EH (cell line): ENCODE measurements at regions not wholly inside any gene's neighbourhood (a gene's known extent, or its start where the extent isn't known, plus 50 kb on each side); places are given as distances from the start of the nearest gene placed in this dataset.

Experiments
- DNase-seq: peaks from one replicate; pipeline ENCODE4 v3.0.0-alpha.2; 2015; ENCODE audit warnings: low read depth

DNA sequence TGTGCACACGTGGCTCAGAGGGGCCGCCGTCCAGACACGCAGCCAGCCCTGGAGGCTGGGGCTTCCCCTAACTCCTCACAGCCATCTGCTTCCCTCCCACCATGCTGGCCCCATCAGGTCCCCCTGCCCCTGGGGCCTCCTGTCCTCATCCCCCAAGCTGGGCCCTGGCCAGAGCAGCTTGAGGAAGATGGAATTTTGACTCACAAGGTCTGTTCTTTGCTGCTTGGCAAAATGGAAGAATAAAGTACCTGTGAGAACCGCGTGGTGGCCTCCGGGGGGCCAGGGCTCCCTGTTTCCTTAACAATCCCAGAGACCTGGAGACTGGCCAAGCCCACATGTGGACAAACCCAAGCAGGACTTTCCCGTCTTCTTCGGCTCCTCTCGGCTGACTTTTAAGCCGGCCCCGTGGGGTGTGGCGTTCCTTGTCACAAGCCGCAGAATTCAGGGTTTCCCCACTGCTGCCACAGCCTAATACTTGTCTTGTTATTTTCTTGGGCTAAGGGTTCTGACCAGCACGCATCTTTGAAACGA, 872.8 kb downstream of the BRD1 start:
- no peak for DNase-seq

DNA sequence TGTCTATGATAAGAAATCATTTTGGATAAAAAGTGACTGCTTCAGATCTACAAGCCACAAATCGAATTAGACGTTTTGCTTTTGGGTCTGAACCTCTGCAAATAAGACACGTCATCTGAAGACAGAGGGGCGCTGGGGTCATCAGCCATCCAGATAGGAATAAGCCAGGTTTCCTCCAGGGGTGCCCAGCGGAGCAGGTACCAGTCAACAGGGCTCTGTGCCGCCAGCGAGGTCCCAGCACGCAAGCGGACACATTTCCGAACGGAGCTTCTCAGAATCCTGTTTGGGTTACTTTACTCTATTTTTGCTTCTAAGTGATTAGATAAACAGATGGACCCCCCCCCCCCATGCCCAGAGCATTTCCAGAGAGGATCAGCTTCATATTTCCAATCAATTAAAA, 873.8 kb downstream of the BRD1 start:
- no peak for DNase-seq

DNA sequence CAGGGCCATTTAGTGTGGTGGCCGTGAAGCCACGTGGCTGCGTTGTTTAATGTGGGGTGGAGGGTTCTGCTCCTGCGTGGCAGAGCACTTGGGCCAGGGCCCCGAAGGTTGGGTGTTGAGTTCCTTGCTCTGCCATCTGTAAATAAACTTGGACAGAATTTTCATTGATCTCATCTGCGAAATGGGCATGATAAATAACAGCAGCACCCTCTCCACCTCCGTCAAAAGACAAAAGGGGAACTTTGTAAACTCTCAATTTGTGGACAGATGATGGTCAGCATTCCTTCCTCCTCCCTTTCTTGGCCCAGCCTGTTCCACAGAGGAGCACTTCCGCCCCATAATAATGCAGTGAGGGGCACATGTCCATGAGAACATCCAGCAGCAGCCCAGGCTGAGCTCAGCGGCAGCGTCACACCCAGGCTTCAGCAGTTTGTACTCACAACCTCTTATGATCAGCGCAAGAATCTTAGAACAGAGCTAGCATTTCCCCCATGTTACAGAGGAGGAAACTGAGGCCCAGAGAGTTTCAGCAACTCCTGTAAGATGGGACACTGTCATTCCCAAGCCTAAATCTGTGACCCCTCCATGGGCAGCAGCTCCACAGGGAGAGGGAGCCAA, 874.5 kb downstream of the BRD1 start:
- no peak for DNase-seq

DNA sequence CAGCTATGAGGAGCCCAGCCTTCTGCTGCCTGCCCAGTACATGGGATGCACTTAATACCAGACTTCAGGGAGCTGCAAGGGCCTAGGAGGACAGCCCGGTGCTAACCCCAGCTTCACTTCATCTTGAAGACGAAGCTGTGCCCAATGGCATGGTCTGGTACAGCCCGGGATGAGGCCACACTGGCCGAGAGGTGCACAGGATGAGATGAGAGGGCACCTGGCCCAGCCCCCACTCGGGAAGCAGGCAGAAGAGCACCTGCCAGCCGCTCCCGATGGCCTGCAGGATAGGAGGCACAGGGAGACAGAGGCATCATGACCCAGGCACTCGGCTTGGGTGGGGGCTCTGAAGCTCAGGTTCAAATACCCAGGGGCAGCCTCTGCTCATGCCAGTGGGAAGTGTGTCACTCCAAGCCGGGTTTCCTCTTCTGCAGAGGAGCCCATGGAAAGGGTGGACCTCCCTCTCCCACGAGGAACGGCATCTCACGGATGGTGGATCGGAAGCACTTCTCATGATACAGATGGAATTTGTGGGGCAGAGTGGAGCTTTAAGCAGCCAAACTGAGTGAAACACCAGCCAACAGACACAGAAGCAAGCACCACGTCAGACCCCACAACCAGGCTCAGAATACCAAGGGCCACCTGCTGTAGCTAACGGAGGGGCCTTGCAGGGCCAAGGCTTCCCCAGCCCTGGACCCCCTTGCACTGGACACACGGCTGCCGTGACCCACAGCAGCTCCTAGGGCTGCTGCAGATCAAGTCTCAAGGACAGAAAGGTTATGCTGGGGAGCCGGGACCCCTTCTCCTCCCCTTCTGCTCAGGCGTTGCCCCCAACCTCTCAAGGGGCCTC, 875.2 kb downstream of the BRD1 start:
- DNase-seq, result no peak

DNA sequence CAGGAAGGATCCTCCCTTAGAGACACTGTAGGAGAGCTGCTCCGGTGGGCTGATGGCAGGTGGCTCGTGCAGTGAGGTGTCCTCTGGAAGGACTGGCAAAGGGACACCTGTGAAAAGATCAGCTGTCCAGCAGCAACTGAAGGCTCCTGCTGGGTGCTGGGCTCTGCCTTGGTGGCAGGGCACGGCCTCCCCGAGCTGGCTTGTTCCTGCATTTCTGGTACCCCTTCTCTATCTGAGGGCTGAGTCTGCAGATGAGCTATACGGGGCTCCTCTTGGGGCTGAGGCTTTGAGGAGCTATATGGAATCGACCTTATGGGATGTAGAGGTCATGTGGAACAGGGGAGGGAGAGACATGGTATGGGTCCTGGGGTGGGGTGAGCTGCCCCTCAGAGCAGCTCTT, 875.8 kb downstream of the BRD1 start:
- DNase-seq, result no peak

DNA sequence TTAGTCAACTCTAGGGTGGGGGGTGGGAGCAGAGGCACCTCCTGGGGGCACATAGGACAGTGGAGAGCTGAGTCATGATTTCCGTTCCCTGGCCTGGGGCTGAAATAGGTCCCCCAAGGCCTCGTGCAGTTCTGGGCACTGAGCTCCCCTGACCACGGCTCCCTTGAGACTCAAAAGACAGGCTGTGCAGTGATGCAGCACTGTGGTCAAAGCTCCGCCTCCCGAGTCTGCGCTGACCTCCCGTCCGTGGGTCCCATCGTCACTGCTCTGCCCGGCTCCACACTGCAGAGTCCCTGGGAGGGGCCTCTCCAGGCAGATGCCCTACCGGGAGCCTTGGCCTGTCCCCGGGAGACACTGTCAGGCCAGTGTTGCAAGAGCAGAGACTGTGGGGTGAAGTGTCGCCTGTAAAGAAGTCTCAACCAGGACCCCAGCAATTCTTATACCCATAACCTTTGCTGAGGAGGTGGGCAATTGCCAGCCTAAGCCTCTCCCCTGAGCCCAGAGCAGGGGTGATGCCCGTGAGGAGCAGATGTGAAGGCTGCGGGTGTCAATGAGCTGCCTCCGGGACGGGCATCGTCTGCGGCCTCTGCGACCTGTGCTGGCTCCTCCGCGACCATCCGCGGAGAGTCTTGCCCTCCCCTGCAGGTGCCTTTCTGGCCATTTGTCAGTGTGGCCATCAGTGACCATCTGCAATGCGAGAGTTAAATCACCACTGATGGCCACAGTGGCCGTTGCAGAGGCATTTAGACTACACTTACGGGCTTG, 877.3 kb downstream of the BRD1 start:
- DNase-seq, result no peak

GRCh38 chr22:48949375-48950149, 878.1 kb downstream of the BRD1 start:
- no peak for DNase-seq

GRCh38 chr22:48948575-48949170, 879.0 kb downstream of the BRD1 start:
- DNase-seq, result no peak

GRCh38 chr22:48947636-48948035, 880.0 kb downstream of the BRD1 start:
- no peak for DNase-seq

- DNase-seq, result no peak
Observed at GRCh38 chr22:48945621-48946458, 881.8 kb downstream of the BRD1 start.

DNA sequence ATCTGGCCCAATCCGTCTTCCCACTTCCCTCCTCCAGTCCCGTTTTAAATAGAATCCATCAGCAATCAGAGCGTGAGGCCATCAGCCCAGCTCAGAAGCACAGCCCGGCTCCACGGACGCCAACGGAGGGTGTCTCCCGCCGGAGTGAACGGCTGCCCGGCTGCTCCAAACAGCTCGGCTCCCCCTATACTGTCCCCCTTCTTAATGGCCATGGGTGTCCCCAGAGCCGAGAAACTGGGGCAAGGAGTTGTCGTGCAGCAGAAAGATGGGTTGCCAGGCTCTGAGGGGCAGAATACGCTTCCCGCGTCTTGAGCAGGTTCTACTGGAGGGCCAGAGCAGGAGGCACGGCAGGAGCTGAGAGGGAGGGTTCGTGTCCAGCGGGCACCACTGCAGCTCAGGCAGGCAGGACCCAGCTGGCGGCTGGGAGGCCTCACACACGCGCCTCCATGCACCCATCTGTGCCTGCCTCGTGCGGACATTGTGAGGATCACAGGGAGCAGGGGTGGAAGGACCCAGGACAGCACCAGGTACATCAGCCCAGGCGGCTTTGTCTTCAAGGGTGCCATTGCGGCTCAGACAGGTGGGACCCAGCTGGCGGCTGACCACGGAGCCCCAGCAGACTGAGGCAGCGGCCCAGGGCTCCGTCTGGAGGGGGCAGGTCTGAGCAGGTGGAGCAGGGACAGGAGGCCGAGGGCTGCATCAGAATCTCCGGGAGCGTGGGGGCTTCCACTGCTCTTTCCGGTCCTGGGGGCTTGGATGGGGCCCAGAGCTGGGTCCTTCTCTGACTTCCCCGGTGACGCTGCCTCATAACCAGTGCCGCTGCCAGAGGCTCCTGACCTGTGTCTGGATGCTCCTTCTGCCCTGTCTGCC, 882.7 kb downstream of the BRD1 start:
- DNase-seq, result no peak

DNA sequence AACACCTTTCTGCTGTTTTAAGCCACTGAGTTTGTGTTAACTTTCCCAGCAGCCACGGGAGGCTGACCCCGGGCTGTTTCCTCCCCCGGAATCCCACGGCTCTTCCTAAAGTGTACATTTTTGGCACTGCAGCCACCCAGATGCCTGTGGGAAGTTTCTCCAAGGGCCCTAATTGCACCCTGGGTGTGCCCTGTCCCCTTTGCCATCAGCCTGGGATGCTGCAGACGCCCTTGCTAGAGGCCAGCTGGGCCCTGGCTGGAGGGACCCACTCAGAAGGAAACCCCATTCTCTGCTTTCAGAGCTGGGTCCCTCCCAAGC, 883.3 kb downstream of the BRD1 start:
- no peak for DNase-seq

DNA sequence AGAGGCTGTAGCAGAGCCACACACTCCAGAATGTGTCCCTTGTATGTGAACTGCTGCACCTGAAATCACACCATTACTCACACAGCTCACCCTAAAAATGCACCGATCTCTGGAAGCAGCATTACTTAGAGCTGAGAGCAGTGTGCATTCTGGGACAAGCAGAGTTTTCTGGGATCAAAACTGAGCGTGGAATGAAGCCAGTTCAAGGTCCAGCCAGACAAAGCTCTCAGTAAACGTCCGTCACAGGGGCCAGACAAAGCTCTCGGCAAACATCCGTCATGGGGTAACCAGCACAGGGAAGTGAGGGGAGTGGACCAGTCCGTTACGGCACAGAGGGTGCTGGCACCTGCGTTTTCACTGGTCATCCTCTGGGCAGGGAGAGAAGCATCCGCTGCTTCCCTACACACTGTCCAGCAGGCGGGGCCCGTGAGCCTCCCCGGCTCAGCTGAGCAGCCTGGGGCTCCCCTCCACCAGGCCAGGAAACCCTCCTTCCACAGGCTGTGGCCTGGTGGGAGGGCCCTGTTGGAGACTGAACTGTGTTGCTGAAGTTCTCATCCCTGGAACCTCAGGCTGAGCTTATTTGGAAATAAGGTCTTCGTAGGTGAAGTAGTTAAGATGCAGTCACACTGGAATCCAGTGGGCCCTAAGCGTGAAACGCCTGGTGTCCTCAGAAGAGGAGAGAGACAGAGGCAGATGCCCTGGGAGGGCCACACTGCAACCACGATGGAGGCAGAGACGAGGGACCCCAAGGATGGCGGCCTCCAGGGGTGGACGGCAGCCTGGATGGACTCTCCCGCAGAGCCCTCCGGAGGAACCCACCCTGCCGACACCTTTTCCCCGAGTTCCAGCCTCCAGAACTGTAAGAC, 883.9 kb downstream of the BRD1 start:
- DNase-seq, result no peak

GRCh38 chr22:48942698-48943566, 884.7 kb downstream of the BRD1 start:
- no peak for DNase-seq

- no peak for DNase-seq
Observed at GRCh38 chr22:48941903-48942575, 885.6 kb downstream of the BRD1 start.

DNA sequence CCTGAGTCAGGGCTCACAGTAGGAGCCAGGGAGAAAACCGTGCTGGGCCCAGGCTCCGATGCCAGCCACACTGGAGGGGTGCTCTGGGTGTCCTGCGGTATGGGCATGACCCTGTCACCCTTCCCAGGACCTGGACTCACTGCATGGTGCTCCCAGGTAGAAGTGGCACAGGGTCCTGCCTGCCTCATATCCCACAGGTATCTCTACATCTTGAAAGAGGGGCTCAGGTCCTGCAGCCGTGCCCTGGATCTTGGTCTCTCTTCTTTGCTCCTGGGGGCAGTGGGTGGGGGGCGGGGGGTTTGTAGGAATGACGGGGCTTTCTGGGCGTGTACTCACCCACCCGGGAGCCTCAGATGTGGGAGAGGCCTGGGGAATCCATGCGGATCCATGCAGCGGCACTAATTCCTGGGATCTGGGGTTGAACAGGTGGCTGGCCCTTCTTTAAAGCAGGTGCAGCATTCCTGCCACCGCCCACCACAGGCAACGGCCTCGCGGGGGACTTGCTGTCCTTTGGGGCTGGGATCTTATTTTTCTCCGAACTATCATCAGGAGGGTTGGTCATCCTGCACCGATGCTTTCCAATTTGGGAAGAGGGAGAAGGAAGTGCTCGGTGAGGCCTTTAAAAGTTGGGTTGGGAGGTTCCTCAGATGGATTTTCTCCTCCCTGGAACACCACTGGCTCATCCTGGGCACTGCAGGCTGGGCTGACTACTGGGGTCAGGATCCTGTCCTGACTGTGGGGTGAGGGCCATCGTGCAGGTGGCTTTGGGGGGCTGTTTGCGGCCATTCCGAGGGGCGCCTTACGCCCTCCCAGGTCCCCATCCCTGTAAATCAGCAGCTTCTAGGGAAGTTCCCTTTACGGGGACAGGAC, 886.4 kb downstream of the BRD1 start:
- no peak for DNase-seq
